Endothelial cell of umbilical vein (primary cell): ENCODE measurements at regions not wholly inside any gene's neighbourhood (a gene's known extent, or its start where the extent isn't known, plus 50 kb on each side); places are given as distances from the start of the nearest gene placed in this dataset.

ENCODE experiments used
- BruUV-seq: library from RNA; stranded (reverse); fragments of 400-500 nt; replicated peaks from 2 replicates; lab custom pipeline; 2021; lab: Mats Ljungman, UMichigan
- CTCF ChIA-PET: fragments of 300-600, 350-600 bp; sonication (Branson Sonifier 250); formaldehyde crosslinking; loops from one replicate; lab custom pipeline; 2021; ENCODE audit warnings: antibody characterized with exemption, inconsistent platforms; lab: Charles Lee
- POLR2A ChIA-PET: fragments of 300-600, 350-600 bp; sonication (Branson Sonifier 250); formaldehyde crosslinking; loops from one replicate; lab custom pipeline; 2021; ENCODE audit warnings: antibody characterized with exemption, inconsistent platforms; lab: Charles Lee
- DNase-seq: peaks from one replicate; pipeline ENCODE4 v3.0.0-alpha.2; 2011; ENCODE audit warnings: low read depth, low spot score
- FAIRE-seq: peaks from 2 replicates; lab custom pipeline; 2011; peaks lifted over from hg19 to GRCh38; lab: Jason Lieb, UNC
- H2AFZ ChIP-seq: 2 replicates; pipeline ENCODE4 v1.6.0; 2012; ENCODE audit warnings: low read depth, low read length, control low read depth, inconsistent platforms
- H3K27ac ChIP-seq: 2 replicates; pipeline ENCODE4 v1.5.1; 2011; ENCODE audit warnings: low read depth, mild to moderate bottlenecking, control low read depth, low read length, moderate library complexity; ENCODE audit not compliant: insufficient read depth
- H3K27me3 ChIP-seq, 2 experiments: 2 replicates each; pipeline versions ENCODE4 v1.6.0 to v1.6.1; 2011; ENCODE audit warnings: low read length in 2 of 2, mixed read lengths in 1 of 2; ENCODE audit not compliant: control insufficient read depth in 2 of 2, insufficient read depth in 2 of 2
- H3K36me3 ChIP-seq, 2 experiments: 2 replicates in 1 of 2; 3 replicates in 1 of 2; pipeline ENCODE4 v1.5.1; 2011; ENCODE audit warnings: low read length in 2 of 2, mild to moderate bottlenecking in 1 of 2, moderate library complexity in 1 of 2; ENCODE audit not compliant: control insufficient read depth in 2 of 2, insufficient read depth in 2 of 2; ENCODE audit errors: extremely low read depth in 1 of 2
- H3K4me1 ChIP-seq: 3 replicates; pipeline ENCODE4 v1.5.1; 2011; ENCODE audit warnings: mild to moderate bottlenecking, low read length; ENCODE audit not compliant: control insufficient read depth, insufficient read depth; ENCODE audit errors: extremely low read depth
- H3K4me2 ChIP-seq: 2 replicates; pipeline ENCODE4 v1.6.1; 2011; ENCODE audit warnings: low read length, control low read depth, mixed read lengths; ENCODE audit not compliant: insufficient read depth
- H3K4me3 ChIP-seq, 3 experiments: fragments of 200-600 bp in 1 of 3; sonication (generic), shearing (Covaris generic) in 1 of 3; replicated peaks in 1 of 3; 2 replicates each; pipeline ENCODE4 v1.5.1; 2011 to 2016; ENCODE audit warnings: control low read depth in 3 of 3, low read length in 3 of 3, mild to moderate bottlenecking in 2 of 3, inconsistent platforms in 1 of 3, low read depth in 1 of 3, moderate library complexity in 1 of 3; ENCODE audit not compliant: insufficient read depth in 1 of 3
- H3K79me2 ChIP-seq: 2 replicates; pipeline ENCODE4 v1.6.0; 2012; ENCODE audit warnings: low read length, inconsistent platforms; ENCODE audit not compliant: control insufficient read depth, insufficient read depth
- H3K9ac ChIP-seq: replicated peaks from 2 replicates; pipeline ENCODE3; 2011; ENCODE audit warnings: low read length, control low read depth; ENCODE audit not compliant: insufficient read depth; ENCODE audit errors: extremely low read depth
- H3K9me1 ChIP-seq: replicated peaks from 3 replicates; pipeline ENCODE4 v1.6.0; 2011; ENCODE audit warnings: mild to moderate bottlenecking, low read length; ENCODE audit not compliant: control insufficient read depth, insufficient read depth; ENCODE audit errors: extremely low read depth
- H3K9me3 ChIP-seq: replicated peaks from 2 replicates; pipeline ENCODE4 v1.5.1; 2012; ENCODE audit warnings: low read length, inconsistent platforms; ENCODE audit not compliant: control insufficient read depth, insufficient read depth
- H4K20me1 ChIP-seq: replicated peaks from 2 replicates; pipeline ENCODE3; 2011; ENCODE audit warnings: mild to moderate bottlenecking, low read length; ENCODE audit not compliant: control insufficient read depth, insufficient read depth; ENCODE audit errors: extremely low read depth
- EZH2 ChIP-seq: IDR thresholded peaks from 2 replicates; pipeline ENCODE4 v1.6.1; 2012; ENCODE audit warnings: borderline replicate concordance, low read depth, mild to moderate bottlenecking, moderate library complexity, low read length, inconsistent platforms; ENCODE audit not compliant: severe bottlenecking
- FOS ChIP-seq: IDR thresholded peaks from 2 replicates; pipeline ENCODE4 v1.6.1; 2011; ENCODE audit warnings: mild to moderate bottlenecking, low read length, moderate library complexity, borderline replicate concordance; ENCODE audit not compliant: insufficient read depth
- GATA2 ChIP-seq: IDR thresholded peaks from 2 replicates; pipeline ENCODE4 v1.7.0; 2011; ENCODE audit warnings: low read depth, mild to moderate bottlenecking, moderate library complexity, mixed read lengths, low read length; ENCODE audit not compliant: insufficient read length, insufficient read depth
- JUN ChIP-seq: IDR thresholded peaks from 2 replicates; pipeline ENCODE4 v1.6.1; 2011; ENCODE audit warnings: borderline replicate concordance, low read depth; ENCODE audit not compliant: insufficient read length, insufficient read depth
- MYC ChIP-seq: IDR thresholded peaks from one replicate; pipeline ENCODE4 v1.6.1; 2011; ENCODE audit warnings: mild to moderate bottlenecking, low read depth, low read length
- POLR2A ChIP-seq: IDR thresholded peaks from 2 replicates; pipeline ENCODE4 v1.6.1; 2012; ENCODE audit warnings: low read depth, mild to moderate bottlenecking, control low read depth, low read length
- POLR2AphosphoS5 ChIP-seq: IDR thresholded peaks from 2 replicates; pipeline ENCODE4 v1.6.1; 2012; ENCODE audit warnings: low read depth, mild to moderate bottlenecking, control low read depth, low read length, moderate library complexity; ENCODE audit not compliant: insufficient read depth
- dilution Hi-C: fragments of 300-500 bp; cut with MboI; formaldehyde crosslinking; loops from one replicate; pipeline ENCODE4 v1.15.0; 2019; ENCODE audit warnings: low sequenced_read_pairs; ENCODE audit not compliant: extremely low pct_ligation_motif_present
- intact Hi-C: fragments of 100-400 bp; cut with micrococcal nuclease; formaldehyde crosslinking; loops from one replicate; pipeline ENCODE4 v1.10.0; 2022
- TF ChIP-seq, protein P1 (sequence below): IDR thresholded peaks from 2 replicates; pipeline ENCODE4 v1.6.1; 2011; ENCODE audit not compliant: insufficient read depth, insufficient read length
- TF ChIP-seq, protein P2 (sequence below), 2 donors: IDR thresholded peaks; 1 replicate in 1 of 2; 2 replicates in 1 of 2; pipeline ENCODE4 v1.5.1; 2011; ENCODE audit warnings: low read length in 2 of 2, mild to moderate bottlenecking in 2 of 2, moderate library complexity in 2 of 2, control low read depth in 1 of 2, inconsistent platforms in 1 of 2, low read depth in 1 of 2; ENCODE audit not compliant: insufficient read depth in 1 of 2; ENCODE audit errors: extremely low read depth in 1 of 2

GRCh38 chr2:145680276-145680675 lies 1160.4 kb upstream of the ZEB2 start:
- dilution Hi-C loops = no loop called here
- intact Hi-C loops = no loop called here
- Histone ChIP-seq H3K4me1 (no peaks in the 10 kb centered on the region), H3K4me3 (no peak overlapping the region), H3K9me1 (no peaks in the 10 kb centered on the region), H3K79me2 (no peaks in the 10 kb centered on the region), H3K36me3 (no peaks in the 10 kb centered on the region), H3K27ac (no peak overlapping the region), H4K20me1 (no peaks in the 10 kb centered on the region), H3K4me2 (no peak overlapping the region), H3K9me3 (no peaks in the 10 kb centered on the region), H3K9ac (no peak overlapping the region), H2AFZ (no peak overlapping the region), H3K27me3 (no peaks in the 10 kb centered on the region)
- CTCF ChIA-PET = no interaction called here
- DNase-seq (no peak), FAIRE-seq (no peak)
- POLR2A ChIA-PET = no interaction called here
- TF ChIP-seq FOS = no peak
- no peak for TF ChIP-seq MYC
- TF ChIP-seq, protein P1, sequence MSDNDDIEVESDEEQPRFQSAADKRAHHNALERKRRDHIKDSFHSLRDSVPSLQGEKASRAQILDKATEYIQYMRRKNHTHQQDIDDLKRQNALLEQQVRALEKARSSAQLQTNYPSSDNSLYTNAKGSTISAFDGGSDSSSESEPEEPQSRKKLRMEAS = no peak
- TF ChIP-seq EZH2 = no peak
- TF ChIP-seq, protein P2, sequence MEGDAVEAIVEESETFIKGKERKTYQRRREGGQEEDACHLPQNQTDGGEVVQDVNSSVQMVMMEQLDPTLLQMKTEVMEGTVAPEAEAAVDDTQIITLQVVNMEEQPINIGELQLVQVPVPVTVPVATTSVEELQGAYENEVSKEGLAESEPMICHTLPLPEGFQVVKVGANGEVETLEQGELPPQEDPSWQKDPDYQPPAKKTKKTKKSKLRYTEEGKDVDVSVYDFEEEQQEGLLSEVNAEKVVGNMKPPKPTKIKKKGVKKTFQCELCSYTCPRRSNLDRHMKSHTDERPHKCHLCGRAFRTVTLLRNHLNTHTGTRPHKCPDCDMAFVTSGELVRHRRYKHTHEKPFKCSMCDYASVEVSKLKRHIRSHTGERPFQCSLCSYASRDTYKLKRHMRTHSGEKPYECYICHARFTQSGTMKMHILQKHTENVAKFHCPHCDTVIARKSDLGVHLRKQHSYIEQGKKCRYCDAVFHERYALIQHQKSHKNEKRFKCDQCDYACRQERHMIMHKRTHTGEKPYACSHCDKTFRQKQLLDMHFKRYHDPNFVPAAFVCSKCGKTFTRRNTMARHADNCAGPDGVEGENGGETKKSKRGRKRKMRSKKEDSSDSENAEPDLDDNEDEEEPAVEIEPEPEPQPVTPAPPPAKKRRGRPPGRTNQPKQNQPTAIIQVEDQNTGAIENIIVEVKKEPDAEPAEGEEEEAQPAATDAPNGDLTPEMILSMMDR (IDR thresholded peaks at IDR 0.05; ENCODE audit: extremely low read depth in 1 of 2, insufficient read depth in 1 of 2, low read depth in 1 of 2, low read length in 2 of 2) = no peak
- TF ChIP-seq POLR2A = no peak
- no peak for TF ChIP-seq GATA2
- TF ChIP-seq POLR2AphosphoS5 = no peak
- TF ChIP-seq JUN = no peak
- BruUV-seq = no TSS peak
